HCT116 (cell line): ENCODE measurements at regions not wholly inside any gene's neighbourhood (a gene's known extent, or its start where the extent isn't known, plus 50 kb on each side); places are given as distances from the start of the nearest gene placed in this dataset.

ENCODE experiments used
- ATAC-seq: fragments of 200-7000 bp; cut with Tn5 transposase; 2 replicates; pipeline ENCODE4 v1.9.1; 2020; ENCODE audit warnings: mild to moderate bottlenecking, moderate library complexity
- BruUV-seq: library from RNA; stranded (reverse); fragments of 400-500 nt; replicated peaks from 2 replicates; lab custom pipeline; 2021; lab: Mats Ljungman, UMichigan
- CTCF ChIA-PET: fragments of 300-600 bp; sonication (Branson Sonifier 250); formaldehyde crosslinking; loops from one replicate; lab custom pipeline; 2021; ENCODE audit warnings: antibody characterized with exemption; lab: Charles Lee
- POLR2A ChIA-PET: fragments of 300-600, 350-600 bp; sonication (Branson Sonifier 250); formaldehyde crosslinking; loops from one replicate; lab custom pipeline; 2021; ENCODE audit warnings: antibody characterized with exemption; lab: Charles Lee
- RAD21 ChIA-PET, 2 experiments: fragments of 300-600 bp; sonication (Branson Sonifier 250); formaldehyde crosslinking; loops; one replicate each; lab custom pipeline; 2023; ENCODE audit warnings: low total read pairs in 2 of 2; ENCODE audit not compliant: uncharacterized antibody in 2 of 2, unreplicated experiment in 2 of 2, low non-redundant PET in 1 of 2; lab: Charles Lee
- DNase-seq: peaks from one replicate; pipeline ENCODE4 v3.0.0-alpha.2; 2010; ENCODE audit warnings: low read depth, low spot score
- H2AFZ ChIP-seq: fragments of 200-600 bp; shearing (Covaris generic), sonication (generic); 2 replicates; pipeline ENCODE4 v1.6.1; 2017; ENCODE audit warnings: low read depth, mixed run types, mixed read lengths, antibody characterized with exemption, low read length; ENCODE audit not compliant: poor library complexity, severe bottlenecking
- H3K27ac ChIP-seq: 2 replicates; pipeline ENCODE4 v1.5.1; 2012; ENCODE audit warnings: low read depth, low read length
- H3K27me3 ChIP-seq: fragments of 200-600 bp; sonication (generic); 2 replicates; pipeline ENCODE4 v1.6.1; 2016; ENCODE audit warnings: mixed run types, low read length, mixed read lengths; ENCODE audit not compliant: insufficient read depth
- H3K36me3 ChIP-seq, 2 experiments: fragments of 200-500 bp in 1 of 2; fragments of 200-600 bp in 1 of 2; sonication (Bioruptor generic) in 1 of 2; sonication (generic) in 1 of 2; 2 replicates each; pipeline versions ENCODE4 v1.5.1 to v1.6.1; 2014 to 2016; ENCODE audit warnings: low read length in 2 of 2, inconsistent platforms in 1 of 2, mixed read lengths in 1 of 2, mixed run types in 1 of 2; ENCODE audit not compliant: insufficient read depth in 2 of 2, control insufficient read depth in 1 of 2
- H3K4me1 ChIP-seq, 2 experiments: fragments of 200-600 bp in 1 of 2; sonication (generic) in 1 of 2; 2 replicates each; pipeline versions ENCODE4 v1.5.1 to v1.6.1; 2012 to 2017; ENCODE audit warnings: low read length in 2 of 2, inconsistent platforms in 1 of 2, mild to moderate bottlenecking in 1 of 2, mixed read lengths in 1 of 2, mixed run types in 1 of 2, moderate library complexity in 1 of 2; ENCODE audit not compliant: insufficient read depth in 2 of 2, control insufficient read depth in 1 of 2
- H3K4me2 ChIP-seq: fragments of 200-600 bp; sonication (generic); 2 replicates; pipeline ENCODE4 v1.6.1; 2017; ENCODE audit warnings: mixed run types, low read length, mixed read lengths
- H3K4me3 ChIP-seq, 2 experiments: fragments of 200-600 bp in 1 of 2; sonication (generic) in 1 of 2; replicated peaks in 1 of 2; 2 replicates each; pipeline ENCODE4 v1.5.1; 2011 to 2016; ENCODE audit warnings: low read length in 2 of 2, control low read depth in 1 of 2, low read depth in 1 of 2, mild to moderate bottlenecking in 1 of 2, mixed read lengths in 1 of 2, mixed run types in 1 of 2
- H3K79me2 ChIP-seq: fragments of 200-600 bp; sonication (generic); 2 replicates; pipeline ENCODE4 v1.6.1; 2017; ENCODE audit warnings: mild to moderate bottlenecking, mixed run types, low read length, moderate library complexity, mixed read lengths; ENCODE audit not compliant: insufficient read depth
- H3K9ac ChIP-seq: fragments of 200-600 bp; sonication (generic); 2 replicates; pipeline ENCODE4 v1.6.1; 2016; ENCODE audit warnings: low read length, mixed read lengths
- H3K9me2 ChIP-seq: fragments of 200-600 bp; sonication (generic), shearing (Covaris generic); 2 replicates; pipeline ENCODE4 v1.6.1; 2017; ENCODE audit warnings: mixed run types, mild to moderate bottlenecking, moderate library complexity; ENCODE audit not compliant: insufficient read depth
- H3K9me3 ChIP-seq, 2 experiments: fragments of 200-500 bp in 1 of 2; fragments of 200-600 bp in 1 of 2; sonication (Bioruptor generic) in 1 of 2; sonication (generic) in 1 of 2; 2 replicates each; pipeline ENCODE4 v1.6.1; 2014 to 2017; ENCODE audit warnings: low read length in 2 of 2, mixed read lengths in 2 of 2, inconsistent platforms in 1 of 2, low read depth in 1 of 2, mild to moderate bottlenecking in 1 of 2, mixed run types in 1 of 2, moderate library complexity in 1 of 2; ENCODE audit not compliant: control insufficient read depth in 1 of 2, insufficient read depth in 1 of 2
- H4K20me1 ChIP-seq: fragments of 200-600 bp; sonication (generic), shearing (Covaris generic); 2 replicates; pipeline ENCODE4 v1.6.1; 2017; ENCODE audit warnings: mixed run types, mild to moderate bottlenecking, moderate library complexity; ENCODE audit not compliant: insufficient read depth
- CBX3 ChIP-seq: IDR thresholded peaks from 2 replicates; pipeline ENCODE4 v1.6.1; 2012; ENCODE audit warnings: low read depth
- CEBPB ChIP-seq: IDR thresholded peaks from 2 replicates; pipeline ENCODE4 v1.6.1; 2012; ENCODE audit warnings: low read depth
- EGR1 ChIP-seq: IDR thresholded peaks from 2 replicates; pipeline ENCODE4 v1.6.1; 2012; ENCODE audit warnings: low read depth
- ELF1 ChIP-seq: IDR thresholded peaks from 2 replicates; pipeline ENCODE4 v1.6.1; 2012; ENCODE audit warnings: low read depth, borderline replicate concordance
- EZH2 ChIP-seq: fragments of 200-600 bp; sonication (generic); IDR thresholded peaks from 2 replicates; pipeline ENCODE4 v1.6.1; 2017; ENCODE audit warnings: antibody characterized with exemption, mixed run types
- EZH2phosphoT487 ChIP-seq: fragments of 200-600 bp; IDR thresholded peaks from 2 replicates; pipeline ENCODE4 v1.6.1; 2018; ENCODE audit warnings: antibody characterized with exemption, borderline replicate concordance
- FOSL1 ChIP-seq: IDR thresholded peaks from 2 replicates; pipeline ENCODE4 v1.6.1; 2012; ENCODE audit warnings: low read depth
- JUND ChIP-seq: IDR thresholded peaks from 2 replicates; pipeline ENCODE4 v1.6.1; 2012
- POLR2A ChIP-seq: IDR thresholded peaks from 2 replicates; pipeline ENCODE4 v1.7.0; 2011; ENCODE audit warnings: borderline replicate concordance; ENCODE audit not compliant: insufficient read depth, insufficient read length; ENCODE audit errors: extremely low read depth
- POLR2AphosphoS5 ChIP-seq: IDR thresholded peaks from 2 replicates; pipeline ENCODE4 v1.6.1; 2011; ENCODE audit warnings: mild to moderate bottlenecking, low read depth, low read length, moderate library complexity
- RAD21 ChIP-seq: IDR thresholded peaks from 2 replicates; pipeline ENCODE4 v1.6.1; 2012; ENCODE audit warnings: low read depth, mild to moderate bottlenecking
- SIN3A ChIP-seq: IDR thresholded peaks from 2 replicates; pipeline ENCODE4 v1.6.1; 2012; ENCODE audit warnings: low read depth
- SP1 ChIP-seq: IDR thresholded peaks from 2 replicates; pipeline ENCODE4 v1.6.1; 2012; ENCODE audit warnings: low read depth
- SRF ChIP-seq: IDR thresholded peaks from 2 replicates; pipeline ENCODE4 v1.6.1; 2012; ENCODE audit warnings: low read depth
- TCF7L2 ChIP-seq: IDR thresholded peaks from 2 replicates; pipeline ENCODE4 v1.7.0; 2011; ENCODE audit warnings: borderline replicate concordance, inconsistent platforms; ENCODE audit not compliant: insufficient read depth, insufficient read length; ENCODE audit errors: extremely low read depth
- YY1 ChIP-seq: IDR thresholded peaks from 2 replicates; pipeline ENCODE4 v1.6.1; 2011; ENCODE audit warnings: low read length, low read depth, moderate library complexity, mild to moderate bottlenecking; ENCODE audit not compliant: insufficient replicate concordance; ENCODE audit errors: extremely low read depth
- ZFX ChIP-seq: fragments of 450-650 bp; IDR thresholded peaks from 2 replicates; pipeline ENCODE4 v1.6.1; 2017
- intact Hi-C: fragments of 100-400 bp; cut with micrococcal nuclease; formaldehyde crosslinking; loops from 2 replicates; pipeline ENCODE4 v1.10.0; 2022
- TF ChIP-seq, protein P1 (sequence below): IDR thresholded peaks from 2 replicates; pipeline ENCODE4 v1.6.1; 2012
- TF ChIP-seq, protein P2 (sequence below): IDR thresholded peaks from 2 replicates; pipeline ENCODE4 v1.6.1; 2012; ENCODE audit warnings: low read depth
- TF ChIP-seq, protein P3 (sequence below), 3 experiments: fragments of 200-600 bp in 1 of 3; sonication (generic) in 1 of 3; IDR thresholded peaks in 2 of 3; conservative IDR thresholded peaks in 1 of 3; 2 replicates each; pipeline ENCODE4 v1.5.1; 2012 to 2017; ENCODE audit warnings: low read depth in 2 of 3, low read length in 2 of 3, antibody characterized with exemption in 1 of 3, borderline replicate concordance in 1 of 3, control low read depth in 1 of 3, mild to moderate bottlenecking in 1 of 3, mixed read lengths in 1 of 3, mixed run types in 1 of 3, moderate library complexity in 1 of 3; ENCODE audit not compliant: insufficient read depth in 1 of 3
- TF ChIP-seq, protein P4 (sequence below): IDR thresholded peaks from 2 replicates; pipeline ENCODE4 v1.6.1; 2012

DNA sequence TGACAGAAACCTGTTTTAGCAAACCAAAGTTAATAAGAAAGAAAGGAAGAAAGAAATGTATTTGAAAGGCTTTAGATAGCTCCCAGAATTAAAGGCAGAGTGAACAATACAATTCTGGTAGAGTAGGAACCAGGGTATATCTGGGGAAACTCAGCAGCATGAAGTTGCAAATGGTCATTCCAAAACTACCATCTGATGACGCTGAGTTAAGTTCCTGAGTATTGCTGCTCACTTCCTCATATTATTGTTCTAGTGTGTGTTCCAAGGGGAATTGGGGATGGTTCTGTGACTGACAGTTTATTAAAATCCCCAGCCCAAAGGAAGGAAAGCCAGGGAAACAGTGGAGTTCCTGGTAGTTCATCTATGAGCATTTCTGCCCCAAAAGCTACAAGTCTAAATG lies 88.3 kb upstream of the FRMD4B start (continued):
- TF ChIP-seq ELF1 (no peak), CBX3 (no peak), YY1 (no peak), RAD21 (no peak), CEBPB (no peak), TCF7L2 (no peak), SIN3A (no peak), EGR1 (no peak), JUND (no peak), SP1 (no peak)
- TF ChIP-seq, protein P1, sequence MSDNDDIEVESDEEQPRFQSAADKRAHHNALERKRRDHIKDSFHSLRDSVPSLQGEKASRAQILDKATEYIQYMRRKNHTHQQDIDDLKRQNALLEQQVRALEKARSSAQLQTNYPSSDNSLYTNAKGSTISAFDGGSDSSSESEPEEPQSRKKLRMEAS: no peak

DNA sequence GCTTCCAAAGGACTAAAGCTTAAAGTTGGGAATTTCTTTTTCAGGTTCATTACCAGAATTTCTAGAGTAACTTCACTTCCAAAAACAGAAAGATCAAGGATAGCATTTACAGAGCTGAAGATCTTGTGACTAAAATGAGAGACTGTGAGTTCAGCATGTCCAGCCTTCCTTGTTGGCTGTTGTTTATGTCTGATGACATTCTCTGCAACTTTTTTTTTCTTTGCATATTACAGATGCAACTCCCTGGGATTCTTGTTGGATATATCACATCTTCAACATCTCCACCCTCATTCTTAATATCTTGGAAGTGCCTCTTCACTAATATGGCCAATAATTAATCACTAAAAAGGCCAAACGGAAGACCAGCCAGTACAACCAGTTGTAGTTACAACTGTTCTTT lies 86.2 kb upstream of the FRMD4B start:
- ChIA-PET RAD21 (no interaction called here), POLR2A (no interaction called here), CTCF (no interaction called here)
- H3K4me3 ChIP-seq: no peak overlapping the region
- no peaks in the 10 kb centered on the region for H3K9me2 ChIP-seq
- DNase-seq: no peak
- no peak overlapping the region for H3K27ac ChIP-seq
- no peaks in the 10 kb centered on the region for H3K4me1 ChIP-seq
- no peak for ATAC-seq
- intact Hi-C loops: no loop called here
- TF ChIP-seq, protein P2, sequence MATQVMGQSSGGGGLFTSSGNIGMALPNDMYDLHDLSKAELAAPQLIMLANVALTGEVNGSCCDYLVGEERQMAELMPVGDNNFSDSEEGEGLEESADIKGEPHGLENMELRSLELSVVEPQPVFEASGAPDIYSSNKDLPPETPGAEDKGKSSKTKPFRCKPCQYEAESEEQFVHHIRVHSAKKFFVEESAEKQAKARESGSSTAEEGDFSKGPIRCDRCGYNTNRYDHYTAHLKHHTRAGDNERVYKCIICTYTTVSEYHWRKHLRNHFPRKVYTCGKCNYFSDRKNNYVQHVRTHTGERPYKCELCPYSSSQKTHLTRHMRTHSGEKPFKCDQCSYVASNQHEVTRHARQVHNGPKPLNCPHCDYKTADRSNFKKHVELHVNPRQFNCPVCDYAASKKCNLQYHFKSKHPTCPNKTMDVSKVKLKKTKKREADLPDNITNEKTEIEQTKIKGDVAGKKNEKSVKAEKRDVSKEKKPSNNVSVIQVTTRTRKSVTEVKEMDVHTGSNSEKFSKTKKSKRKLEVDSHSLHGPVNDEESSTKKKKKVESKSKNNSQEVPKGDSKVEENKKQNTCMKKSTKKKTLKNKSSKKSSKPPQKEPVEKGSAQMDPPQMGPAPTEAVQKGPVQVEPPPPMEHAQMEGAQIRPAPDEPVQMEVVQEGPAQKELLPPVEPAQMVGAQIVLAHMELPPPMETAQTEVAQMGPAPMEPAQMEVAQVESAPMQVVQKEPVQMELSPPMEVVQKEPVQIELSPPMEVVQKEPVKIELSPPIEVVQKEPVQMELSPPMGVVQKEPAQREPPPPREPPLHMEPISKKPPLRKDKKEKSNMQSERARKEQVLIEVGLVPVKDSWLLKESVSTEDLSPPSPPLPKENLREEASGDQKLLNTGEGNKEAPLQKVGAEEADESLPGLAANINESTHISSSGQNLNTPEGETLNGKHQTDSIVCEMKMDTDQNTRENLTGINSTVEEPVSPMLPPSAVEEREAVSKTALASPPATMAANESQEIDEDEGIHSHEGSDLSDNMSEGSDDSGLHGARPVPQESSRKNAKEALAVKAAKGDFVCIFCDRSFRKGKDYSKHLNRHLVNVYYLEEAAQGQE: no peak
- no peak for TF ChIP-seq TCF7L2
- TF ChIP-seq SIN3A: no peak
- TF ChIP-seq POLR2AphosphoS5: no peak
- TF ChIP-seq FOSL1: no peak
- TF ChIP-seq CBX3: no peak
- no peak for TF ChIP-seq YY1
- TF ChIP-seq EZH2: no peak
- TF ChIP-seq, protein P1: no peak
- TF ChIP-seq, protein P3, sequence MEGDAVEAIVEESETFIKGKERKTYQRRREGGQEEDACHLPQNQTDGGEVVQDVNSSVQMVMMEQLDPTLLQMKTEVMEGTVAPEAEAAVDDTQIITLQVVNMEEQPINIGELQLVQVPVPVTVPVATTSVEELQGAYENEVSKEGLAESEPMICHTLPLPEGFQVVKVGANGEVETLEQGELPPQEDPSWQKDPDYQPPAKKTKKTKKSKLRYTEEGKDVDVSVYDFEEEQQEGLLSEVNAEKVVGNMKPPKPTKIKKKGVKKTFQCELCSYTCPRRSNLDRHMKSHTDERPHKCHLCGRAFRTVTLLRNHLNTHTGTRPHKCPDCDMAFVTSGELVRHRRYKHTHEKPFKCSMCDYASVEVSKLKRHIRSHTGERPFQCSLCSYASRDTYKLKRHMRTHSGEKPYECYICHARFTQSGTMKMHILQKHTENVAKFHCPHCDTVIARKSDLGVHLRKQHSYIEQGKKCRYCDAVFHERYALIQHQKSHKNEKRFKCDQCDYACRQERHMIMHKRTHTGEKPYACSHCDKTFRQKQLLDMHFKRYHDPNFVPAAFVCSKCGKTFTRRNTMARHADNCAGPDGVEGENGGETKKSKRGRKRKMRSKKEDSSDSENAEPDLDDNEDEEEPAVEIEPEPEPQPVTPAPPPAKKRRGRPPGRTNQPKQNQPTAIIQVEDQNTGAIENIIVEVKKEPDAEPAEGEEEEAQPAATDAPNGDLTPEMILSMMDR (IDR thresholded peaks at IDR 0.05 in 2 of 3, conservative IDR thresholded peaks at IDR 0.05 in 1 of 3; ENCODE audit: borderline replicate concordance in 1 of 3, insufficient read depth in 1 of 3, low read depth in 2 of 3, low read length in 2 of 3): no peak
- TF ChIP-seq, protein P4, sequence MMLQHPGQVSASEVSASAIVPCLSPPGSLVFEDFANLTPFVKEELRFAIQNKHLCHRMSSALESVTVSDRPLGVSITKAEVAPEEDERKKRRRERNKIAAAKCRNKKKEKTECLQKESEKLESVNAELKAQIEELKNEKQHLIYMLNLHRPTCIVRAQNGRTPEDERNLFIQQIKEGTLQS: no peak
- no peak for TF ChIP-seq ELF1
- TF ChIP-seq JUND: no peak
- TF ChIP-seq EZH2phosphoT487: no peak
- TF ChIP-seq CEBPB: no peak
- no peak for TF ChIP-seq POLR2A
- TF ChIP-seq RAD21: no peak
- no peak for TF ChIP-seq SRF
- TF ChIP-seq ZFX: no peak
- TF ChIP-seq EGR1: no peak
- H3K4me2 ChIP-seq: no peak overlapping the region
- H3K9me3 ChIP-seq: no peaks in the 10 kb centered on the region
- no peaks in the 10 kb centered on the region for H3K36me3 ChIP-seq
- no peak overlapping the region for H3K9ac ChIP-seq
- peaks cover 40% of the 10 kb centered on the region for H3K27me3 ChIP-seq
- no peak overlapping the region for H2AFZ ChIP-seq
- no peaks in the 10 kb centered on the region for H4K20me1 ChIP-seq
- BruUV-seq: no TSS peak
- no peaks in the 10 kb centered on the region for H3K79me2 ChIP-seq
